Stimulated activated CD4-positive, alpha-beta T cell treated with anti-CD3 and anti-CD28 coated beads, Interleukin-2, amount 100 ng/mL, for 4 hours (primary cell): ENCODE measurements at regions not wholly inside any gene's neighbourhood (a gene's known extent, or its start where the extent isn't known, plus 50 kb on each side); places are given as distances from the start of the nearest gene placed in this dataset.
"Not testable (repeated sequence)": the region's sequence is repeated elsewhere in the genome, so short reads cannot be mapped to it uniquely, and the experiment has no call there.

Source experiments
- DNase-seq: peaks from one replicate; pipeline ENCODE4 v3.0.0-alpha.2; 2020; ENCODE audit warnings: low read depth

GRCh38 chr4:189090174-189090814, 850.4 kb upstream of the FRG1 start:
- no peak for DNase-seq

- DNase-seq = no peak
Observed at GRCh38 chr4:189092581-189092980, 848.1 kb upstream of the FRG1 start.

DNA sequence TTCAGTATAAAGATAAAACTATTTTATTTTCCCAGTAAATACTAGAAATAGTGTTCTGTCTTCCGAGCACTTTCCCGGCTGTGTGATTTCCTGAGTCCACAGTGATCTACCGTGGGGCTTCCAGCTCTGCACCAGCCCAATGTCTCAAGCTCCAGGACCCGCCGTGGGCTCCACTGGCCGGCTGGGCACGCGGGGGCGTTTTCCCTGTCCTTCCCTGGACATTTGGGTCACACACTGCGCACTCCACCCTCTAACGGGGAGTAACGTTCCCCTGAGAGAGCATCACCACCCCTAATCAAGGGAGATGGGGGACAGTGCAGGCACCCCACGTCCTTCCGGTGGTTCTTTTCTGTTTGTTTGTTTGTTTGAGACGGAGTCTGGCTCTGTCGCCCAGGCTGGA, 844.6 kb upstream of the FRG1 start:
- DNase-seq = no peak

- DNase-seq = no peak
Observed at GRCh38 chr4:189096717-189097116, 844.0 kb upstream of the FRG1 start.

DNA sequence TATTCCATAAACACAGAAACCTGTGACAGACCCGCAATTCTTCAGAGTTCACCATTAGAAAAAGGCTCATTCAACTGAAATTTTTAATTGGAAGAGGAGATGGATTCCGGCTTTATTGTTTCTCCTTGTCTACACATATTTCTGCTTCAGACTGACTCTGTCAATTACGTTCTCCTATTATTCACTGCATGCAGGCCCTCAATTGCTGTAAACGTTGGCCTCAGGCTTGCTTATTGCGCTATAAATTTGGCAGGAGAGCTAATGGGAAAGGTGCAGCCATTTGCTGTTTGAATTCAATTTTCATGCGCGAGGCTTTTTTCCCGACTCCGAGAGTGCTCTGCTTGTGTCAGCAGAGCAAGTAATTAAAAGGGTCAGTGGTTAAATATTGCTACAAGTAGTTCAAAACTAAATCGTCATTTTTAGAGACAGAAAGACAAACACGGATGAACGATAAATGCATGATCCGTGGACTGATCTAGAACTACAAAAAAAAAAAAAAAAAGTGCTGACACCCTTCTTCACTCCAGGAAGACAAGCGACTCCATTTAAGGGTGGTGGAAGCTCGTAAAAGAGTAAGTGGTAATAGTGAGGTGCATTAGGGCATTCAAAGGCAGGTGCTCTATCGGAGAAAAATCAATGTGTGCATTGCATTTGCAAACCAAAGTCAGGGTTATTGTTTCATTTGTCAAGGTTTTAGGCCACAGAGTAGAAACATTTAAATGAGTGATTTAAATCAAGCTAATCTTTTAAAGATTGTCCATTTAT, 841.6 kb upstream of the FRG1 start:
- DNase-seq = no peak

DNA sequence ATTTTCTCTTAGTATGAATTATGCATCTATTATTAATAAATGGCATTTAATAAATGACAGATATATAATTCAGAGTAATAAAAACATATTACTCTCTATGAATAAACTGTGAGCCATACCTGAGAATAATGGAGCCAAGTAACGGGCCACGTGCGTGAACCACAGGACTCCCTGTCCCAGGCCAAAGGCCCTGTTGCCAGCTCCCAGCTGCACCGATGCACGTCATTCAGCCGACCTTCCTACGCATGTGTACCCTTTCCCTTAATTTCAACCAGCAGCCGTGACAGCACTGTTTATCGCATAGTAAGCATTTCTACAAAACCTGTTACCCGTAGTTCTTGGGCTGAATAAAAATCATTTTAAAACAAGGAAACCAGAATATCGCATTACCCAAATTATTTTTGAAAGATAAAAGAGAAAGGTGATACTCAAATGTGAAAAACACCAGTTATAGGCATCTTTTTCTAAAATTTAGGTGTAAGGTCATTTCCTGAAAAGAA, 827.2 kb upstream of the FRG1 start:
- DNase-seq = no peak

- no peak for DNase-seq
Observed at GRCh38 chr4:189117426-189117825, 823.2 kb upstream of the FRG1 start.

- no peak for DNase-seq
Observed at GRCh38 chr4:189121336-189121735, 819.3 kb upstream of the FRG1 start.

GRCh38 chr4:189124149-189124758, 816.4 kb upstream of the FRG1 start:
- DNase-seq = no peak

DNA sequence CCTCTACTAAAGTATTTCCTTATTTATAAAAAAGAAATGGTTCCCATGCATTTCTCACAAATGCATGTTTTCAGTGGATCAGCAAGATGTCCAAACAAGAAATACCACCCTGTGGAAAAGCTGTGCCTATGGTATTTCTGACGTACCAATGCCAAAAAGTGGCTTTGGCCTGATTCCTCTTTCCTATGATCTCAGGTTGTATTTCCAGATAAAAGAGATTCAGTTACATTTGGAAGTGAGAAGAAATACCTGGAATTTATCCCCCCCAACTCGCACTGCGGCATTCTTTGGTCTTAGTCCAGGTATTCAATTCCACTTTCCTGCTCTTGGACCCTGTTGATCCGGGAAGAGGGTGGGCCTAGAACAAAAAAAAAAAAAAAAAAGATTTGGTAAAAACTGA, 815.9 kb upstream of the FRG1 start:
- no peak for DNase-seq

DNA sequence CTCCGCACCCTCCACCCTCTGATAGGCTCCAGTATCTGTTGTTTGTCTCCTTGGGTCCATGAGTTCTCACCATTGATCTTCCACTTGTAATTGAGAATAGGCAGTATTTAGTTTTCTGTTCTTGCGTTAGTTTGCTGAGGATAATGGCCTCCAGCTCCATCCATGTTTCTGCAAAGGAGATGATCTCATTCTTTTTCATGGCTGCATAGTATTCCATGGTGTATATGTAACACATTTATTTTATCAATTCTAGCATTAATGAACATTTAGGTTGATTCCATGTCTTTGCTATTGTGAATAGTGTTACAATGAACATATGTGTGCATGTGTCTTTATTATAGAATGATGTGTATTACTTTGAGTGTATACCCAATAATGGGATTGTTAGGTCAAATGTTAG, 814.6 kb upstream of the FRG1 start:
- DNase-seq = no peak

- no peak for DNase-seq
Observed at GRCh38 chr4:189128341-189128740, 812.3 kb upstream of the FRG1 start.

GRCh38 chr4:189129044-189129694, 811.5 kb upstream of the FRG1 start:
- DNase-seq = no peak

- DNase-seq = no peak
Observed at GRCh38 chr4:189131118-189131517, 809.6 kb upstream of the FRG1 start.

GRCh38 chr4:189136462-189136861, 804.2 kb upstream of the FRG1 start:
- no peak for DNase-seq

DNA sequence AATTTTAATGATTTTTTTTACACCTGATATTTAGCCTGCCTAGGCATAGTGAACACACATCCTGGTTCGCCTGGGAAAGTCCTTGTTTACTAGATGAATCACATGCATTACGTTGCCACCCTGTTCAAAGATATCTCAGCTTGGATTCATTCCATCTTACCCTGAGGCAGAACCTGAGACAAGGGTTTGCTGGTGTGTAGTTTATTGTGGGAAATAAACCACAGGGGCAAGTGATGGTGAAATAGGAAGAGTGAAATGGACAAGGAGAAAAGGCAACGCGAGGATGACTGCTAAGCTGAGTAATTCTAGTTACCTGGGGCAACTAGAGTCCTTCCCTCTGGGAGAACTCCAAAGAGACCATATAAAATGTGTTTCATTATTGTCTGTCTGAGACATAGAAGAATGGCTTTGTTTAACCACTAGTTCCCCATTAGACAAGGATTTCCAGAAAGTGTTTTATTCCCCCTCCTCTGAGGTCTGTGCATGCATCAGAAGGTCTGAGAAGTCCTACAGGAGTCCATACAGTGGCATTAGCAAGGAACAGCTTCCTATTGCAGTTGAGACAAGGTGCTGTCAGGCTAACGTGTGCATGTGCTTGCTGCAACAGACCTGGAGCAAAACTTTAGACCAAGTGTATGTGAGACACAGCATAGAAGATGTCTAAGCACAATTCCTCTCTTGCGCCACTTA, 797.3 kb upstream of the FRG1 start:
- no peak for DNase-seq

GRCh38 chr4:189147005-189147929, 793.4 kb upstream of the FRG1 start:
- no peak for DNase-seq

GRCh38 chr4:189155083-189155482, 785.6 kb upstream of the FRG1 start:
- not testable (repeated sequence) for DNase-seq

DNA sequence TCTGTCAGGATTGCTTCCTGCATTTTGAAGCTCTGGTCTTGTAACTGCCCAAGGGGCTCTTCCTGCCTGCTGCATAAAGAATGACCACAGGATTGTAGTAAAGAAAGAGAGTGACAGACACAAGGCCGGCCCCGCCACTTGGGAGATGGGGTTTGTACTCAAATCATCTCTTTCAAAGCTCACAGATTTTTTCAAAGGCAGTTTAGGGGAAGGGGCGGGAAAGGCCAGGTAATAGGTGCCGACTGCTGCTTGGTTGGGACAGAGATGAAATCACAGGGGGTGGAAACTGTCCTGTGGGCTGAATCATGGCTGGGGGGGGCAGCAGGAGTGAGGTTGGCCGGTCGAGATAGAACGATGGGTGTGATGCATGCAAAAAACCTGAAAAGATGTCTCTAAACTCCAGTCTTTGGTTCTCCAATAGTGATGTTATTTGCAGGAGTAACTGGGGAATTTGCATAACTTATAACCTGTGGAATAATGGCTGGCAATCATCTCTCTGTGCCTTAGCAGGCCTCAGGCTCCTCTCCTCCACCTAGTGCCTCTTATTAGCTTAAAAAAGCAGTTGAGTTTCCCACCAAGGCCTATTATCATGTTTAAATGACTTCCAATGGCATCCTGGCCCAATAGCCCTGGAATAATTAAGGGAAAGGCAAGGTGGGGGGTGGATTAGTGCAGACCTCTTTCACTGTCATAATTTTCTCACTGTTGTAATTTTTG, 778.4 kb upstream of the FRG1 start:
- DNase-seq = no peak

GRCh38 chr4:189162888-189163287, 777.8 kb upstream of the FRG1 start:
- DNase-seq = no peak
